Endothelial cell of umbilical vein (primary cell): ENCODE measurements at regions not wholly inside any gene's neighbourhood (a gene's known extent, or its start where the extent isn't known, plus 50 kb on each side); places are given as distances from the start of the nearest gene placed in this dataset.

Experiments used
- BruUV-seq: library from RNA; stranded (reverse); fragments of 400-500 nt; replicated peaks from 2 replicates; lab custom pipeline; 2021; lab: Mats Ljungman, UMichigan
- CTCF ChIA-PET: fragments of 300-600, 350-600 bp; sonication (Branson Sonifier 250); formaldehyde crosslinking; loops from one replicate; lab custom pipeline; 2021; ENCODE audit warnings: antibody characterized with exemption, inconsistent platforms; lab: Charles Lee
- POLR2A ChIA-PET: fragments of 300-600, 350-600 bp; sonication (Branson Sonifier 250); formaldehyde crosslinking; loops from one replicate; lab custom pipeline; 2021; ENCODE audit warnings: antibody characterized with exemption, inconsistent platforms; lab: Charles Lee
- DNase-seq: peaks from one replicate; pipeline ENCODE4 v3.0.0-alpha.2; 2011; ENCODE audit warnings: low read depth, low spot score
- FAIRE-seq: peaks from 2 replicates; lab custom pipeline; 2011; peaks lifted over from hg19 to GRCh38; lab: Jason Lieb, UNC
- H2AFZ ChIP-seq: 2 replicates; pipeline ENCODE4 v1.6.0; 2012; ENCODE audit warnings: low read depth, low read length, control low read depth, inconsistent platforms
- H3K27ac ChIP-seq: 2 replicates; pipeline ENCODE4 v1.5.1; 2011; ENCODE audit warnings: low read depth, mild to moderate bottlenecking, control low read depth, low read length, moderate library complexity; ENCODE audit not compliant: insufficient read depth
- H3K27me3 ChIP-seq, 2 experiments: 2 replicates each; pipeline versions ENCODE4 v1.6.0 to v1.6.1; 2011; ENCODE audit warnings: low read length in 2 of 2, mixed read lengths in 1 of 2; ENCODE audit not compliant: control insufficient read depth in 2 of 2, insufficient read depth in 2 of 2
- H3K36me3 ChIP-seq, 2 experiments: 2 replicates in 1 of 2; 3 replicates in 1 of 2; pipeline ENCODE4 v1.5.1; 2011; ENCODE audit warnings: low read length in 2 of 2, mild to moderate bottlenecking in 1 of 2, moderate library complexity in 1 of 2; ENCODE audit not compliant: control insufficient read depth in 2 of 2, insufficient read depth in 2 of 2; ENCODE audit errors: extremely low read depth in 1 of 2
- H3K4me1 ChIP-seq: 3 replicates; pipeline ENCODE4 v1.5.1; 2011; ENCODE audit warnings: mild to moderate bottlenecking, low read length; ENCODE audit not compliant: control insufficient read depth, insufficient read depth; ENCODE audit errors: extremely low read depth
- H3K4me2 ChIP-seq: 2 replicates; pipeline ENCODE4 v1.6.1; 2011; ENCODE audit warnings: low read length, control low read depth, mixed read lengths; ENCODE audit not compliant: insufficient read depth
- H3K4me3 ChIP-seq, 3 experiments: fragments of 200-600 bp in 1 of 3; sonication (generic), shearing (Covaris generic) in 1 of 3; replicated peaks in 1 of 3; 2 replicates each; pipeline ENCODE4 v1.5.1; 2011 to 2016; ENCODE audit warnings: control low read depth in 3 of 3, low read length in 3 of 3, mild to moderate bottlenecking in 2 of 3, inconsistent platforms in 1 of 3, low read depth in 1 of 3, moderate library complexity in 1 of 3; ENCODE audit not compliant: insufficient read depth in 1 of 3
- H3K79me2 ChIP-seq: 2 replicates; pipeline ENCODE4 v1.6.0; 2012; ENCODE audit warnings: low read length, inconsistent platforms; ENCODE audit not compliant: control insufficient read depth, insufficient read depth
- H3K9ac ChIP-seq: replicated peaks from 2 replicates; pipeline ENCODE3; 2011; ENCODE audit warnings: low read length, control low read depth; ENCODE audit not compliant: insufficient read depth; ENCODE audit errors: extremely low read depth
- H3K9me1 ChIP-seq: replicated peaks from 3 replicates; pipeline ENCODE4 v1.6.0; 2011; ENCODE audit warnings: mild to moderate bottlenecking, low read length; ENCODE audit not compliant: control insufficient read depth, insufficient read depth; ENCODE audit errors: extremely low read depth
- H3K9me3 ChIP-seq: replicated peaks from 2 replicates; pipeline ENCODE4 v1.5.1; 2012; ENCODE audit warnings: low read length, inconsistent platforms; ENCODE audit not compliant: control insufficient read depth, insufficient read depth
- H4K20me1 ChIP-seq: replicated peaks from 2 replicates; pipeline ENCODE3; 2011; ENCODE audit warnings: mild to moderate bottlenecking, low read length; ENCODE audit not compliant: control insufficient read depth, insufficient read depth; ENCODE audit errors: extremely low read depth
- CTCF ChIP-seq, 2 donors: IDR thresholded peaks; 1 replicate in 1 of 2; 2 replicates in 1 of 2; pipeline ENCODE4 v1.5.1; 2011; ENCODE audit warnings: low read length in 2 of 2, mild to moderate bottlenecking in 2 of 2, moderate library complexity in 2 of 2, control low read depth in 1 of 2, inconsistent platforms in 1 of 2, low read depth in 1 of 2; ENCODE audit not compliant: insufficient read depth in 1 of 2; ENCODE audit errors: extremely low read depth in 1 of 2
- EZH2 ChIP-seq: IDR thresholded peaks from 2 replicates; pipeline ENCODE4 v1.6.1; 2012; ENCODE audit warnings: borderline replicate concordance, low read depth, mild to moderate bottlenecking, moderate library complexity, low read length, inconsistent platforms; ENCODE audit not compliant: severe bottlenecking
- FOS ChIP-seq: IDR thresholded peaks from 2 replicates; pipeline ENCODE4 v1.6.1; 2011; ENCODE audit warnings: mild to moderate bottlenecking, low read length, moderate library complexity, borderline replicate concordance; ENCODE audit not compliant: insufficient read depth
- GATA2 ChIP-seq: IDR thresholded peaks from 2 replicates; pipeline ENCODE4 v1.7.0; 2011; ENCODE audit warnings: low read depth, mild to moderate bottlenecking, moderate library complexity, mixed read lengths, low read length; ENCODE audit not compliant: insufficient read length, insufficient read depth
- JUN ChIP-seq: IDR thresholded peaks from 2 replicates; pipeline ENCODE4 v1.6.1; 2011; ENCODE audit warnings: borderline replicate concordance, low read depth; ENCODE audit not compliant: insufficient read length, insufficient read depth
- MAX ChIP-seq: IDR thresholded peaks from 2 replicates; pipeline ENCODE4 v1.6.1; 2011; ENCODE audit not compliant: insufficient read depth, insufficient read length
- MYC ChIP-seq: IDR thresholded peaks from one replicate; pipeline ENCODE4 v1.6.1; 2011; ENCODE audit warnings: mild to moderate bottlenecking, low read depth, low read length
- POLR2A ChIP-seq: IDR thresholded peaks from 2 replicates; pipeline ENCODE4 v1.6.1; 2012; ENCODE audit warnings: low read depth, mild to moderate bottlenecking, control low read depth, low read length
- POLR2AphosphoS5 ChIP-seq: IDR thresholded peaks from 2 replicates; pipeline ENCODE4 v1.6.1; 2012; ENCODE audit warnings: low read depth, mild to moderate bottlenecking, control low read depth, low read length, moderate library complexity; ENCODE audit not compliant: insufficient read depth
- dilution Hi-C: fragments of 300-500 bp; cut with MboI; formaldehyde crosslinking; loops from one replicate; pipeline ENCODE4 v1.15.0; 2019; ENCODE audit warnings: low sequenced_read_pairs; ENCODE audit not compliant: extremely low pct_ligation_motif_present
- intact Hi-C: fragments of 100-400 bp; cut with micrococcal nuclease; formaldehyde crosslinking; loops from one replicate; pipeline ENCODE4 v1.10.0; 2022

GRCh38 chr3:17811646-17812045, 69.2 kb upstream of the TBC1D5 start:
- no TSS peak for BruUV-seq

More at GRCh38 chr3:17811646-17812045, 69.2 kb upstream of the TBC1D5 start:
- Histone ChIP-seq H3K9me3 (no peaks in the 10 kb centered on the region), H3K9me1 (no peaks in the 10 kb centered on the region), H3K4me1 (peaks cover 2% of the 10 kb centered on the region), H2AFZ (no peak overlapping the region), H3K36me3 (no peaks in the 10 kb centered on the region), H3K79me2 (no peaks in the 10 kb centered on the region), H3K4me3 (no peak overlapping the region), H3K4me2 (no peak overlapping the region), H3K9ac (no peak overlapping the region), H3K27me3 (no peaks in the 10 kb centered on the region), H4K20me1 (no peaks in the 10 kb centered on the region), H3K27ac (no peak overlapping the region)
- TF ChIP-seq POLR2A (no peak), GATA2 (no peak), EZH2 (no peak), JUN (no peak), FOS (no peak), POLR2AphosphoS5 (no peak), MYC (no peak), CTCF (IDR thresholded peaks at IDR 0.05; ENCODE audit: extremely low read depth in 1 of 2, insufficient read depth in 1 of 2, low read depth in 1 of 2, low read length in 2 of 2) (no peak), MAX (no peak)
- DNase-seq (no peak), FAIRE-seq (no peak)
- POLR2A ChIA-PET: no interaction called here
- CTCF ChIA-PET: interaction anchor here (1.6 kb wide), 1 partner anchor 30 kb away, joined by 6 read pairs; no protein-coding TSS in a partner anchor
- dilution Hi-C loops: no loop called here
- intact Hi-C loops: loop anchor here (5.0 kb wide), 1 partner anchor 164 kb away; no protein-coding TSS in a partner anchor
